Neutrophil (primary cell): ENCODE measurements at regions not wholly inside any gene's neighbourhood (a gene's known extent, or its start where the extent isn't known, plus 50 kb on each side); places are given as distances from the start of the nearest gene placed in this dataset.

Experiments used
- H3K27ac ChIP-seq: fragments of 200-600 bp; sonication (generic); 2 replicates; pipeline ENCODE4 v1.5.1; 2016; ENCODE audit warnings: mild to moderate bottlenecking, moderate library complexity
- H3K27me3 ChIP-seq: fragments of 200-600 bp; sonication (generic); 2 replicates; pipeline ENCODE4 v1.6.0; 2016; ENCODE audit warnings: mild to moderate bottlenecking
- H3K36me3 ChIP-seq: fragments of 200-600 bp; sonication (generic); 2 replicates; pipeline ENCODE4 v1.5.1; 2017
- H3K4me1 ChIP-seq, 2 experiments: fragments of 200-600 bp in 1 of 2; sonication (generic) in 1 of 2; 1 replicate in 1 of 2; 2 replicates in 1 of 2; pipeline versions ENCODE4 v1.5.1 to v1.6.1; 2013 to 2016; ENCODE audit warnings: low read depth in 1 of 2, low read length in 1 of 2, mild to moderate bottlenecking in 1 of 2, moderate library complexity in 1 of 2; ENCODE audit not compliant: control insufficient read depth in 1 of 2, insufficient read depth in 1 of 2
- H3K4me3 ChIP-seq, 2 experiments: fragments of 200-600 bp in 1 of 2; sonication (generic) in 1 of 2; 1 replicate in 1 of 2; 2 replicates in 1 of 2; pipeline ENCODE4 v1.5.1; 2013 to 2016; ENCODE audit warnings: low read depth in 1 of 2, low read length in 1 of 2, mild to moderate bottlenecking in 1 of 2, moderate library complexity in 1 of 2
- H3K9me3 ChIP-seq: fragments of 200-600 bp; sonication (generic); 2 replicates; pipeline ENCODE4 v1.5.1; 2016
- TF ChIP-seq, protein P1 (sequence below): fragments of 200-600 bp; sonication (generic); IDR thresholded peaks from 2 replicates; pipeline ENCODE4 v1.5.1; 2016; ENCODE audit warnings: antibody characterized with exemption

DNA sequence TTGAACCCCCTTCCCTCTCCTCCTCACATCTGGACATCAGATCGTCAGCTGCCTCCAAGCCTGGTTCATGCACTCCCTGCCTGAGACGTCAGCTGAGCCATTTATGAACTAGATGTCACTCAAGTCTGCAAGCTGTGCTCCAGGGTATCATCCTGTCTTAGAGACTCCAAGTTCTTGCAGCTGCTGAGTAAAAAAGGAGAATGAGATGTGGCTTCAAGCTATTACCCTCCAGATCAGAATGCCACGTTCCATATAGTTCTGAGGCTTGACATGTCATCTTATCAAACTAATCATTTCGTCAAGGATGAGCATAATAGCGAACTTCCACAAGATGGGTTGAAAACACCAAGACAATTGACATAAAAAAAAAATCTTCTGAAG is 766.3 kb downstream of the TBL1XR1 start:
- no peak overlapping the region for H3K27ac ChIP-seq
- H3K9me3 ChIP-seq = no peaks in the 10 kb centered on the region
- TF ChIP-seq, protein P1, sequence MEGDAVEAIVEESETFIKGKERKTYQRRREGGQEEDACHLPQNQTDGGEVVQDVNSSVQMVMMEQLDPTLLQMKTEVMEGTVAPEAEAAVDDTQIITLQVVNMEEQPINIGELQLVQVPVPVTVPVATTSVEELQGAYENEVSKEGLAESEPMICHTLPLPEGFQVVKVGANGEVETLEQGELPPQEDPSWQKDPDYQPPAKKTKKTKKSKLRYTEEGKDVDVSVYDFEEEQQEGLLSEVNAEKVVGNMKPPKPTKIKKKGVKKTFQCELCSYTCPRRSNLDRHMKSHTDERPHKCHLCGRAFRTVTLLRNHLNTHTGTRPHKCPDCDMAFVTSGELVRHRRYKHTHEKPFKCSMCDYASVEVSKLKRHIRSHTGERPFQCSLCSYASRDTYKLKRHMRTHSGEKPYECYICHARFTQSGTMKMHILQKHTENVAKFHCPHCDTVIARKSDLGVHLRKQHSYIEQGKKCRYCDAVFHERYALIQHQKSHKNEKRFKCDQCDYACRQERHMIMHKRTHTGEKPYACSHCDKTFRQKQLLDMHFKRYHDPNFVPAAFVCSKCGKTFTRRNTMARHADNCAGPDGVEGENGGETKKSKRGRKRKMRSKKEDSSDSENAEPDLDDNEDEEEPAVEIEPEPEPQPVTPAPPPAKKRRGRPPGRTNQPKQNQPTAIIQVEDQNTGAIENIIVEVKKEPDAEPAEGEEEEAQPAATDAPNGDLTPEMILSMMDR = no peak
- H3K4me1 ChIP-seq = no peaks in the 10 kb centered on the region
- H3K4me3 ChIP-seq = no peak overlapping the region
- no peaks in the 10 kb centered on the region for H3K36me3 ChIP-seq
- no peaks in the 10 kb centered on the region for H3K27me3 ChIP-seq

- Histone ChIP-seq H3K9me3 (no peaks in the 10 kb centered on the region), H3K4me3 (no peak overlapping the region), H3K4me1 (no peaks in the 10 kb centered on the region), H3K27me3 (no peaks in the 10 kb centered on the region), H3K36me3 (no peaks in the 10 kb centered on the region), H3K27ac (no peak overlapping the region)
- TF ChIP-seq, protein P1 = no peak
Measured at GRCh38 chr3:176430244-176431037, 766.8 kb downstream of the TBL1XR1 start.

DNA sequence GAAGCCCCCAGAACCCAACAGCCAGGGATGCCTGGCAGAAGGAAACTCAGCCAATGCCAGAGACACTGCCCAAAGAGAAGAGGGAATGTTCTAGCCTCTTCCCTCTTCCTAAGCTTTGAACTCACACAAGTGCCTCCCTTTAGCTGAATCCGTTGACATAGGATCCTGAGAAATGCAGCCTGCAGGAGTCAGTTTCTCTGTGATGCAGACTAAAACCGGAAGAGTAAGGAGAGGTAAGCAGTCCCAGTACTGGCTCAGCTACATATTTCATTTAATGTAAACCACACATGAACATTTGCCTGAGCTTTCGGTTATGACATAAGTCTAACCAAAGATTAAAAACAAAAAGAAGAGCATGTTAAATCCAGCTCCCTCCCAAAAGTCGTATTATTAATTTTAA is 768.7 kb downstream of the TBL1XR1 start:
- Histone ChIP-seq H3K36me3 (no peaks in the 10 kb centered on the region), H3K4me1 (no peaks in the 10 kb centered on the region), H3K4me3 (no peak overlapping the region), H3K27ac (no peak overlapping the region), H3K9me3 (no peaks in the 10 kb centered on the region), H3K27me3 (no peaks in the 10 kb centered on the region)
- TF ChIP-seq, protein P1 = no peak

GRCh38 chr3:176426371-176426770 is 770.9 kb downstream of the TBL1XR1 start:
- H3K27me3 ChIP-seq = no peaks in the 10 kb centered on the region
- TF ChIP-seq, protein P1 = no peak
- H3K36me3 ChIP-seq = no peaks in the 10 kb centered on the region
- H3K4me1 ChIP-seq = no peaks in the 10 kb centered on the region
- H3K27ac ChIP-seq = no peak overlapping the region
- H3K4me3 ChIP-seq = no peak overlapping the region
- no peaks in the 10 kb centered on the region for H3K9me3 ChIP-seq

- Histone ChIP-seq H3K4me1 (no peaks in the 10 kb centered on the region), H3K27ac (no peak overlapping the region)
- TF ChIP-seq, protein P1 = no peak
Measured at GRCh38 chr3:176416870-176417269, 780.4 kb downstream of the TBL1XR1 start.

More at GRCh38 chr3:176416870-176417269, 780.4 kb downstream of the TBL1XR1 start:
- Histone ChIP-seq H3K9me3 (no peaks in the 10 kb centered on the region), H3K4me3 (no peak overlapping the region), H3K27me3 (no peaks in the 10 kb centered on the region), H3K36me3 (no peaks in the 10 kb centered on the region)
